ENCODE measurements at regions not wholly inside any gene's neighbourhood (a gene's known extent, or its start where the extent isn't known, plus 50 kb on each side); places are given as distances from the start of the nearest gene placed in this dataset.

GRCh38 chr7:41199136-41199535 lies 503.8 kb downstream of the INHBA start:
- no peak for TF ChIP-seq CTCF (IDR thresholded peaks at IDR 0.05; ENCODE audit: control extremely low read depth, extremely low read depth)
- Histone ChIP-seq H3K27me3 (ENCODE audit: control insufficient read depth in 3 of 3, insufficient read depth in 3 of 3, low read length in 2 of 3) (no peaks in the 10 kb centered on the region), H3K36me3 (ENCODE audit: control insufficient read depth in 4 of 4, insufficient read depth in 4 of 4, low read length in 4 of 4) (no peaks in the 10 kb centered on the region), H3K27ac (ENCODE audit: low read depth in 1 of 2, low read length in 1 of 2) (no peak overlapping the region), H3K4me1 (ENCODE audit: control insufficient read depth in 5 of 5, insufficient read depth in 5 of 5, low read length in 5 of 5) (no peaks in the 10 kb centered on the region), H3K4me3 (no peak overlapping the region), H3K9me3 (ENCODE audit: control insufficient read depth in 4 of 4, insufficient read depth in 3 of 4, low read length in 3 of 4) (no peaks in the 10 kb centered on the region), H3K9ac (ENCODE audit: insufficient read depth in 1 of 2, low read length in 2 of 2) (no peak overlapping the region)
- no peak for DNase-seq
- ATAC-seq (ENCODE audit: insufficient read depth, low FRiP score): no peak
- 82 to 84% methylated on average over 3 of the region's 3 CpGs for WGBS, 2 donors

- ATAC-seq (ENCODE audit: insufficient read depth, low FRiP score) (no peak), DNase-seq (no peak)
- no peaks in the 10 kb centered on the region for H3K36me3 ChIP-seq (ENCODE audit: control insufficient read depth in 4 of 4, insufficient read depth in 4 of 4, low read length in 4 of 4)
- H3K9me3 ChIP-seq (ENCODE audit: control insufficient read depth in 4 of 4, insufficient read depth in 3 of 4, low read length in 3 of 4): no peaks in the 10 kb centered on the region
- H3K4me3 ChIP-seq: no peak overlapping the region
- no peaks in the 10 kb centered on the region for H3K27me3 ChIP-seq (ENCODE audit: control insufficient read depth in 3 of 3, insufficient read depth in 3 of 3, low read length in 2 of 3)
- no peak overlapping the region for H3K9ac ChIP-seq (ENCODE audit: insufficient read depth in 1 of 2, low read length in 2 of 2)
- H3K4me1 ChIP-seq (ENCODE audit: control insufficient read depth in 5 of 5, insufficient read depth in 5 of 5, low read length in 5 of 5): no peaks in the 10 kb centered on the region
- no peak overlapping the region for H3K27ac ChIP-seq (ENCODE audit: low read depth in 1 of 2, low read length in 1 of 2)
- no peak for TF ChIP-seq CTCF (IDR thresholded peaks at IDR 0.05; ENCODE audit: control extremely low read depth, extremely low read depth)
Measured at GRCh38 chr7:41198502-41198901, 504.4 kb downstream of the INHBA start.

- ATAC-seq (ENCODE audit: insufficient read depth, low FRiP score) (no peak), DNase-seq (no peak)
- TF ChIP-seq CTCF (IDR thresholded peaks at IDR 0.05; ENCODE audit: control extremely low read depth, extremely low read depth): no peak
- Histone ChIP-seq H3K4me3 (no peak overlapping the region), H3K9ac (ENCODE audit: insufficient read depth in 1 of 2, low read length in 2 of 2) (no peak overlapping the region), H3K27me3 (ENCODE audit: control insufficient read depth in 3 of 3, insufficient read depth in 3 of 3, low read length in 2 of 3) (no peaks in the 10 kb centered on the region), H3K27ac (ENCODE audit: low read depth in 1 of 2, low read length in 1 of 2) (no peak overlapping the region), H3K9me3 (ENCODE audit: control insufficient read depth in 4 of 4, insufficient read depth in 3 of 4, low read length in 3 of 4) (no peaks in the 10 kb centered on the region), H3K4me1 (ENCODE audit: control insufficient read depth in 5 of 5, insufficient read depth in 5 of 5, low read length in 5 of 5) (no peaks in the 10 kb centered on the region), H3K36me3 (ENCODE audit: control insufficient read depth in 4 of 4, insufficient read depth in 4 of 4, low read length in 4 of 4) (no peaks in the 10 kb centered on the region)
- 72 to 88% methylated on average over 2 of the region's 2 CpGs for WGBS, 2 donors
Measured at GRCh38 chr7:41197769-41198168, 505.1 kb downstream of the INHBA start.

GRCh38 chr7:41193738-41194282 lies 509.1 kb downstream of the INHBA start:
- no peak overlapping the region for H3K4me3 ChIP-seq
- peaks cover 0 to 2% (median 0%) of the 10 kb centered on the region in 5 donors for H3K4me1 ChIP-seq (ENCODE audit: control insufficient read depth in 5 of 5, insufficient read depth in 5 of 5, low read length in 5 of 5)
- H3K9me3 ChIP-seq (ENCODE audit: control insufficient read depth in 4 of 4, insufficient read depth in 3 of 4, low read length in 3 of 4): no peaks in the 10 kb centered on the region
- ATAC-seq (ENCODE audit: insufficient read depth, low FRiP score): no peak
- H3K36me3 ChIP-seq (ENCODE audit: control insufficient read depth in 4 of 4, insufficient read depth in 4 of 4, low read length in 4 of 4): no peaks in the 10 kb centered on the region
- 91 to 95% methylated on average over 6 of the region's 6 CpGs for WGBS, 2 donors
- DNase-seq: no peak
- no peak overlapping the region for H3K9ac ChIP-seq (ENCODE audit: insufficient read depth in 1 of 2, low read length in 2 of 2)
- TF ChIP-seq CTCF (IDR thresholded peaks at IDR 0.05; ENCODE audit: control extremely low read depth, extremely low read depth): no peak
- H3K27ac ChIP-seq (ENCODE audit: low read depth in 1 of 2, low read length in 1 of 2): no peak overlapping the region
- H3K27me3 ChIP-seq (ENCODE audit: control insufficient read depth in 3 of 3, insufficient read depth in 3 of 3, low read length in 2 of 3): no peaks in the 10 kb centered on the region
